IMR-90 (cell line): ENCODE measurements at regions not wholly inside any gene's neighbourhood (a gene's known extent, or its start where the extent isn't known, plus 50 kb on each side); places are given as distances from the start of the nearest gene placed in this dataset.

Experiments used
- ATAC-seq: fragments of 200-7000 bp; cut with Tn5 transposase; 2 replicates; pipeline ENCODE4 v1.9.1; 2020; ENCODE audit warnings: low read depth, mild to moderate bottlenecking, moderate library complexity
- BruUV-seq: library from RNA; stranded (reverse); fragments of 400-500 nt; replicated peaks from 2 replicates; lab custom pipeline; 2021; lab: Mats Ljungman, UMichigan
- CTCF ChIA-PET: fragments of 300-600 bp; formaldehyde crosslinking; extraction: SDS; loops from one replicate; lab custom pipeline; 2021; ENCODE audit warnings: antibody characterized with exemption; lab: Yijun Ruan, JAX
- POLR2A ChIA-PET: fragments of 300-600 bp; sonication (Branson Sonifier 250); formaldehyde crosslinking; loops from one replicate; lab custom pipeline; 2022; ENCODE audit warnings: antibody characterized with exemption; ENCODE audit not compliant: unreplicated experiment; lab: Charles Lee
- DNase-seq: peaks from one replicate; pipeline ENCODE4 v3.0.0; 2013
- H2AFZ ChIP-seq: replicated peaks from 2 replicates; pipeline ENCODE3; 2013; ENCODE audit warnings: low read length, mild to moderate bottlenecking; ENCODE audit not compliant: poor library complexity
- H2AK5ac ChIP-seq: 2 replicates; pipeline ENCODE4 v1.6.1; 2013; ENCODE audit warnings: low read depth, low read length, inconsistent platforms
- H2AK9ac ChIP-seq: replicated peaks from 2 replicates; pipeline ENCODE3; 2013; ENCODE audit warnings: mild to moderate bottlenecking, low read depth, low read length, moderate library complexity; ENCODE audit not compliant: poor library complexity
- H2BK120ac ChIP-seq: 2 replicates; pipeline ENCODE4 v1.6.1; 2013; ENCODE audit warnings: low read depth, low read length, inconsistent platforms
- H2BK15ac ChIP-seq: 3 replicates; pipeline ENCODE4 v1.6.1; 2013; ENCODE audit warnings: low read depth, low read length, inconsistent platforms
- H2BK20ac ChIP-seq: 2 replicates; pipeline ENCODE4 v1.6.1; 2013; ENCODE audit warnings: low read depth, mild to moderate bottlenecking, inconsistent platforms, low read length, moderate library complexity
- H2BK5ac ChIP-seq: 2 replicates; pipeline ENCODE4 v1.6.1; 2013; ENCODE audit warnings: mild to moderate bottlenecking, low read depth, low read length, inconsistent platforms; ENCODE audit not compliant: poor library complexity, severe bottlenecking
- H3K14ac ChIP-seq: replicated peaks from 2 replicates; pipeline ENCODE4 v1.6.1; 2013; ENCODE audit warnings: low read depth, low read length, inconsistent platforms
- H3K18ac ChIP-seq: 2 replicates; pipeline ENCODE4 v1.6.1; 2013; ENCODE audit warnings: low read depth, low read length, control low read depth
- H3K23ac ChIP-seq: 2 replicates; pipeline ENCODE4 v1.6.1; 2013; ENCODE audit warnings: low read depth, low read length, inconsistent platforms
- H3K27ac ChIP-seq: 2 replicates; pipeline ENCODE4 v1.5.1; 2013; ENCODE audit warnings: mild to moderate bottlenecking, control low read depth, low read length; ENCODE audit not compliant: insufficient read depth
- H3K27me3 ChIP-seq: 2 replicates; pipeline ENCODE4 v1.6.1; 2013; ENCODE audit warnings: low read length; ENCODE audit not compliant: control insufficient read depth, insufficient read depth
- H3K36me3 ChIP-seq: 2 replicates; pipeline ENCODE4 v1.6.1; 2013; ENCODE audit warnings: low read length, mixed read lengths; ENCODE audit not compliant: control insufficient read depth, insufficient read depth
- H3K4ac ChIP-seq: 2 replicates; pipeline ENCODE4 v1.6.1; 2013; ENCODE audit warnings: low read depth, low read length, inconsistent platforms
- H3K4me1 ChIP-seq: 2 replicates; pipeline ENCODE4 v1.6.1; 2013; ENCODE audit warnings: low read length, mixed read lengths; ENCODE audit not compliant: control insufficient read depth, insufficient read depth
- H3K4me2 ChIP-seq: 2 replicates; pipeline ENCODE4 v1.6.1; 2013; ENCODE audit warnings: low read depth, mild to moderate bottlenecking, control low read depth, low read length, moderate library complexity
- H3K4me3 ChIP-seq: 2 replicates; pipeline ENCODE4 v1.5.1; 2013; ENCODE audit warnings: low read depth, mild to moderate bottlenecking, control low read depth, low read length, moderate library complexity; ENCODE audit not compliant: insufficient read depth
- H3K56ac ChIP-seq: 2 replicates; pipeline ENCODE4 v1.6.1; 2013; ENCODE audit warnings: low read length, inconsistent platforms; ENCODE audit not compliant: insufficient read depth; ENCODE audit errors: extremely low read depth
- H3K79me1 ChIP-seq, 2 experiments: 2 replicates each; pipeline ENCODE4 v1.6.1; 2013; ENCODE audit warnings: low read length in 2 of 2, inconsistent platforms in 1 of 2, low read depth in 1 of 2
- H3K9ac ChIP-seq: 2 replicates; pipeline ENCODE4 v1.6.1; 2013; ENCODE audit warnings: low read depth, low read length, control low read depth
- H3K9me1 ChIP-seq: 2 replicates; pipeline ENCODE4 v1.6.1; 2013; ENCODE audit warnings: low read length, inconsistent platforms; ENCODE audit not compliant: insufficient read depth
- H3K9me3 ChIP-seq: 2 replicates; pipeline ENCODE4 v1.6.1; 2013; ENCODE audit warnings: low read length; ENCODE audit not compliant: control insufficient read depth, insufficient read depth
- H4K20me1 ChIP-seq: 2 replicates; pipeline ENCODE4 v1.6.1; 2013; ENCODE audit warnings: low read length, inconsistent platforms; ENCODE audit not compliant: insufficient read depth
- H4K5ac ChIP-seq: 2 replicates; pipeline ENCODE4 v1.6.1; 2013; ENCODE audit warnings: mild to moderate bottlenecking, low read depth, low read length, control low read depth
- H4K8ac ChIP-seq, 2 experiments: 2 replicates each; pipeline ENCODE4 v1.6.1; 2013; ENCODE audit warnings: low read depth in 2 of 2, low read length in 2 of 2, control low read depth in 1 of 2, inconsistent platforms in 1 of 2
- H4K91ac ChIP-seq: 2 replicates; pipeline ENCODE4 v1.6.1; 2013; ENCODE audit warnings: low read depth, low read length, inconsistent platforms; ENCODE audit not compliant: insufficient read depth
- USF2 ChIP-seq: fragments of 150-350 bp; IDR thresholded peaks from 2 replicates; pipeline ENCODE4 v1.6.1; 2017; ENCODE audit warnings: mild to moderate bottlenecking, antibody characterized with exemption, low read length, low read depth
- WGBS, 2 experiments: methylation state at CpG; one replicate each; pipeline versions ENCODE4 v1.1.5 to v1.1.7; 2013; ENCODE audit warnings: missing lambda C conversion rate in 2 of 2; ENCODE audit not compliant: insufficient read length in 1 of 2; ENCODE audit errors: extremely low coverage in 2 of 2; 5-methylcytosine and 5-hydroxymethylcytosine counted together
- dilution Hi-C: fragments of 300-500 bp; cut with HindIII; formaldehyde crosslinking; loops from one replicate; pipeline ENCODE4 v1.14.3; 2018; ENCODE audit warnings: low sequenced_read_pairs; ENCODE audit not compliant: unreplicated experiment
- in situ Hi-C: fragments of 300-500 bp; cut with MboI; formaldehyde crosslinking; loops from 3 replicates; pipeline ENCODE4 v1.14.3; 2019; ENCODE audit warnings: low sequenced_read_pairs, inconsistent platforms, mixed read lengths
- intact Hi-C: fragments of 100-400 bp; cut with micrococcal nuclease; formaldehyde crosslinking; loops from 2 replicates; pipeline ENCODE4 v1.10.0; 2022

GRCh38 chr20:40424695-40425094 is 264.3 kb downstream of the MAFB start:
- Histone ChIP-seq H3K4me1 (no peaks in the 10 kb centered on the region), H3K4me2 (no peak overlapping the region), H4K91ac (no peak overlapping the region), H2BK120ac (no peak overlapping the region), H2BK20ac (no peak overlapping the region), H3K9me3 (no peaks in the 10 kb centered on the region), H2AK5ac (no peak overlapping the region), H4K20me1 (no peaks in the 10 kb centered on the region), H3K18ac (no peak overlapping the region), H4K8ac (no peak overlapping the region), H4K5ac (no peak overlapping the region), H3K4me3 (no peak overlapping the region), H2AFZ (no peak overlapping the region), H3K9me1 (no peaks in the 10 kb centered on the region), H3K79me1 (no peaks in the 10 kb centered on the region), H3K56ac (no peak overlapping the region), H3K4ac (no peak overlapping the region), H2BK15ac (no peak overlapping the region), H3K23ac (no peak overlapping the region), H3K36me3 (no peaks in the 10 kb centered on the region), H3K27me3 (no peaks in the 10 kb centered on the region), H3K9ac (no peak overlapping the region), H2AK9ac (no peak overlapping the region), H2BK5ac (peak overlapping the region; percentile 26), H3K14ac (no peak overlapping the region), H3K27ac (no peak overlapping the region)
- ATAC-seq (no peak), DNase-seq (no peak)
- no TSS peak for BruUV-seq
- intact Hi-C loops = no loop called here
- no CpG with 5 or more reads among the region's 1 CpG for WGBS, 2 experiments
- CTCF ChIA-PET = no interaction called here
- no peak for TF ChIP-seq USF2
- POLR2A ChIA-PET = no interaction called here
- in situ Hi-C loops = no loop called here
- dilution Hi-C loops = no loop called here
